AG10803 (cell line): ENCODE measurements at regions not wholly inside any gene's neighbourhood (a gene's known extent, or its start where the extent isn't known, plus 50 kb on each side); places are given as distances from the start of the nearest gene placed in this dataset.

ENCODE experiments used
- DNase-seq: peaks from one replicate; pipeline ENCODE4 v3.0.0; 2010; ENCODE audit warnings: low read depth
- H3K4me3 ChIP-seq: 2 replicates; pipeline ENCODE4 v1.5.1; 2011; ENCODE audit warnings: mild to moderate bottlenecking, low read length, control low read depth
- TF ChIP-seq, protein P1 (sequence below): conservative IDR thresholded peaks from 2 replicates; pipeline ENCODE4 v1.5.1; 2011; ENCODE audit warnings: mild to moderate bottlenecking, low read length, control low read depth, inconsistent platforms

GRCh38 chr17:62884781-62885180 lies 76.7 kb upstream of the MARCHF10 start:
- no peak for DNase-seq
- H3K4me3 ChIP-seq, result no peak overlapping the region
- TF ChIP-seq, protein P1, sequence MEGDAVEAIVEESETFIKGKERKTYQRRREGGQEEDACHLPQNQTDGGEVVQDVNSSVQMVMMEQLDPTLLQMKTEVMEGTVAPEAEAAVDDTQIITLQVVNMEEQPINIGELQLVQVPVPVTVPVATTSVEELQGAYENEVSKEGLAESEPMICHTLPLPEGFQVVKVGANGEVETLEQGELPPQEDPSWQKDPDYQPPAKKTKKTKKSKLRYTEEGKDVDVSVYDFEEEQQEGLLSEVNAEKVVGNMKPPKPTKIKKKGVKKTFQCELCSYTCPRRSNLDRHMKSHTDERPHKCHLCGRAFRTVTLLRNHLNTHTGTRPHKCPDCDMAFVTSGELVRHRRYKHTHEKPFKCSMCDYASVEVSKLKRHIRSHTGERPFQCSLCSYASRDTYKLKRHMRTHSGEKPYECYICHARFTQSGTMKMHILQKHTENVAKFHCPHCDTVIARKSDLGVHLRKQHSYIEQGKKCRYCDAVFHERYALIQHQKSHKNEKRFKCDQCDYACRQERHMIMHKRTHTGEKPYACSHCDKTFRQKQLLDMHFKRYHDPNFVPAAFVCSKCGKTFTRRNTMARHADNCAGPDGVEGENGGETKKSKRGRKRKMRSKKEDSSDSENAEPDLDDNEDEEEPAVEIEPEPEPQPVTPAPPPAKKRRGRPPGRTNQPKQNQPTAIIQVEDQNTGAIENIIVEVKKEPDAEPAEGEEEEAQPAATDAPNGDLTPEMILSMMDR, result no peak

DNA sequence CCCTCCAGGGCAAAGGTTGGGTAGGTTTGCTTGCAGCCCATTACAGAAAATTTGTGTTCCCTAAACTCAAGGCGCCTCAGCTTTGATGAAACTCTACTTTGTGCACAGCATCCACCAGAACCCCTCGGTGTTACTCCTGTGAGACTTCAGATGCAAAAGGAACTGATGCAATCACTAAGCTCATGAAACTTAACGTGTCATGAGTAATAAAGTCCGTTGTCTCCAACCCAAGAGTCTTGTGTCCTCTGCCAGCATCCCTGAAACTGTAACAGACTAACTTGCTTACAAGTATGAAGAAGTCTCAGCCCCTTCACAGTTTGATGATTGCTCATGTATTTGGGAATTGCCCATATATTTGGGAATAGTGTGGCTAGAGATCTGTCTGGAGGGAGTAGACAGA lies 74.8 kb upstream of the MARCHF10 start:
- DNase-seq, result peak; percentile 62
- TF ChIP-seq, protein P1, result no peak
- no peak overlapping the region for H3K4me3 ChIP-seq

DNA sequence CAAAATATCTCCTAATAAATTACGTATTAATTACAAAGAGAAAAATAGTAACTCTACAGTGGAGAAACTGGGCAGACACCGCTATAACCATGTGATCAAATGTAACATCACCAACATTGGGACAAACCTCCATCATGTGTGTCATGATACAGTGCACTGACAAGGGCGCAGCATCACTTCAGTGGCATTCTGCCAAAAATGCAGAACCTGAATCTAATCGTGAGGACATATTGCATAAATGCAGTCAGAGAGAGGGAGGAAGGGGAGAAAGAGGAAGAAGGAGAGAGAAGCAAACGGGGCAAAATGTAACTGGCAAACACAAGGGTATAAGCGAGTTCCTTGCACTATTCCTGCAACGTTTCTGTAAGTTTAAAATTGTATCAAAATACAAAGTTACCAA lies 74.2 kb upstream of the MARCHF10 start:
- DNase-seq, result no peak
- TF ChIP-seq, protein P1, result no peak
- no peak overlapping the region for H3K4me3 ChIP-seq

- DNase-seq, result no peak
- TF ChIP-seq, protein P1, result no peak
- H3K4me3 ChIP-seq, result no peak overlapping the region
Observed at GRCh38 chr17:62880120-62880519, 72.0 kb upstream of the MARCHF10 start.

DNA sequence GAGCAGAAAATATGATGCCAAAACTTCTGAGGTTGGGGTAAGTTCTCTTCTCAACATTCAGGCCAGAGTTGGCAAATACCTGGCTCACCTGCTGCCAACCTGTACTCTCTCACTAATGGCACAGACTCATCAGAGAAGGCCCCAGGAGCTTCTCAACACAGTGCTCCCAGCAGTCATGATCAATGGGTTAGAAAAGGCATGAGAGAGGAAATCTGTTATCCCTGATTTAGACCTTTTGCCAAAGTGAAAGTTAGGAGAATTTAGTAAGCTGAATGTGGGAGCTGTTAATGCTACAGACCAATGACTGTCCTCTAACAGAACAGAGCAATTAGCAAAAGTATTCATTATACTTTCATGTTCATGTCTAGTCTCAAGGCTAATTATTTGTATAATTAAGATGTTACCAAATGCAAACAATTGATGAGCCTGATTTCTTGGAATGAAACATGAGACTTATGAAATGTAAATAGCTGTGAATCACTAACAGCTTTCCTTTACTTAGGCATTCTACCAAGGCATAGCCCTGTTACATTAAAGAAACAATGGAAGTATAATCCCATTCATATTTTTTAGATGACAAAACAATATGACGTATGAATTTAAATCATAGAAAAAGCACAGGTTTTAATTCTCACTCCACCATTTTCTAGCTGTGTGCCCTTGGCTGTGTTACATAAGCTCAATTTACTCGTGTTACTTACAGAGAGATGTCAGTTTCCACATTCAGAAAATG lies 68.7 kb upstream of the MARCHF10 start:
- TF ChIP-seq, protein P1, result no peak
- H3K4me3 ChIP-seq, result no peak overlapping the region; the same call in 1 of the 2 replicates
- peak; percentile 31 for DNase-seq

DNA sequence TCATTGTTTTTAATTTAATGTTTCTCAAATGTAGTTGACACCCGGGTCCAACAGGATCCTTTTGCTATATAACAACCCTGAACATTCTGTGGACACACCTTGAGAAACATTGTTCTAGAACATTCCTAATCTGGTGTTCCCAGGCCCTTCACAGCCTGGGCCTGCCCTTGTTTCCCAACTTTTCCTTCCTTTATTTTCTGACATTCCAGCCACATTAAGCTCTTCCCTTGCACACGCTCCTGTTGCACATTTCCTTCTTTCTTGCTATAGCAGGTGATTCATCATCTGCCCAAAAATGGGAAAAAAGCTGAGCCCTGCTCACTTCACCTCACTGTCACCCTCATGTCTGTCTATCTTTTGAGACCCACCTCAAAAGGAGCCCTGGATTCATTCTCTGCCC lies 67.9 kb upstream of the MARCHF10 start:
- TF ChIP-seq, protein P1, result no peak
- DNase-seq, result peak; percentile 40
- H3K4me3 ChIP-seq, result no peak overlapping the region

DNA sequence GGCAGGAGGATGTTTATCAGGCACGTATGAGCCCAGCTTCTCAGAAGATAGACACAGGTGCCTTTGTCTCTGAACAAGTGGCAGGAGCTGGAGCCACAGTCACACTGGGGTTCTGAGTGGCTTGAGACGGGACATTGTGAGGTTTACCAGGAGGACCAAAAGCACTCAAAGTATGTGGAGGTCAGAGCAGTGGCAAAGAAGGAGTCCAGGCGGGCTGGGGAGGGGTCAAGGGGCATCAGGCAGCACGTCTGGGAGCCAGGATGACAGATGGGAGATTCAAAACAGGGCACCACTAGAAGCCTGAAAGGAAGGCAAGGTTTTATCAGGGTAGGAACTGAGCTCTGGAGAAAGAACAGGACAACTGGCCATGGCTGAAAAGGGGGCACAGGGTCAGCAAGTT lies 67.2 kb upstream of the MARCHF10 start:
- TF ChIP-seq, protein P1, result no peak
- no peak overlapping the region for H3K4me3 ChIP-seq
- DNase-seq, result no peak
